PC-9 (cell line): ENCODE measurements at regions not wholly inside any gene's neighbourhood (a gene's known extent, or its start where the extent isn't known, plus 50 kb on each side); places are given as distances from the start of the nearest gene placed in this dataset.

Experiments
- BruUV-seq: library from RNA; stranded (reverse); fragments of 400-500 nt; replicated peaks from 2 replicates; lab custom pipeline; 2021; lab: Mats Ljungman, UMichigan
- CTCF ChIA-PET: fragments of 300-600 bp; sonication (Branson Sonifier 250); formaldehyde crosslinking; loops from one replicate; lab custom pipeline; 2022; ENCODE audit warnings: antibody characterized with exemption; lab: Charles Lee
- POLR2A ChIA-PET: fragments of 300-600 bp; sonication (Branson Sonifier 250); formaldehyde crosslinking; loops from one replicate; lab custom pipeline; 2022; ENCODE audit warnings: antibody characterized with exemption; ENCODE audit not compliant: unreplicated experiment; lab: Charles Lee
- DNase-seq, 2 experiments: peaks; one replicate each; pipeline versions ENCODE4 v3.0.0 to v3.0.0-alpha.2; 2015 to 2022; ENCODE audit warnings: mixed read lengths in 1 of 2
- H2AFZ ChIP-seq: fragments of 200-600 bp; sonication (generic); 2 replicates; pipeline ENCODE4 v1.8.1; 2017; ENCODE audit warnings: antibody characterized with exemption
- H3F3A ChIP-seq: fragments of 200-600 bp; sonication (generic); 2 replicates; pipeline ENCODE4 v1.8.1; 2017; ENCODE audit warnings: antibody characterized with exemption, mild to moderate bottlenecking, low read depth; ENCODE audit not compliant: insufficient read depth
- H3K27ac ChIP-seq: fragments of 200-600 bp; sonication (generic); 2 replicates; pipeline ENCODE4 v1.6.1; 2016; ENCODE audit warnings: mixed run types
- H3K27me3 ChIP-seq: fragments of 200-600 bp; sonication (generic); 2 replicates; pipeline ENCODE4 v1.6.1; 2016; ENCODE audit warnings: low read depth, mixed run types; ENCODE audit not compliant: insufficient read depth
- H3K36me3 ChIP-seq: fragments of 200-600 bp; sonication (generic); 2 replicates; pipeline ENCODE4 v1.6.1; 2016; ENCODE audit warnings: low read depth, mixed run types
- H3K4me1 ChIP-seq: fragments of 200-600 bp; sonication (generic); replicated peaks from 2 replicates; pipeline ENCODE4 v1.6.1; 2016; ENCODE audit warnings: mixed run types; ENCODE audit not compliant: insufficient read depth
- H3K4me2 ChIP-seq: fragments of 200-600 bp; sonication (generic); 2 replicates; pipeline ENCODE4 v1.6.1; 2017; ENCODE audit warnings: mixed run types
- H3K4me3 ChIP-seq: fragments of 200-600 bp; sonication (generic); 2 replicates; pipeline ENCODE4 v1.6.1; 2016; ENCODE audit warnings: mixed run types
- H3K79me2 ChIP-seq: fragments of 200-600 bp; sonication (generic); 2 replicates; pipeline ENCODE4 v1.6.1; 2017; ENCODE audit warnings: low read depth, mixed run types
- H3K9me2 ChIP-seq: fragments of 200-600 bp; sonication (generic); 2 replicates; pipeline ENCODE4 v1.8.1; 2017; ENCODE audit warnings: mild to moderate bottlenecking; ENCODE audit not compliant: insufficient read depth
- H3K9me3 ChIP-seq: fragments of 200-600 bp; sonication (generic); 2 replicates; pipeline ENCODE4 v1.8.1; 2016; ENCODE audit warnings: low read depth; ENCODE audit not compliant: insufficient read depth
- H4K20me1 ChIP-seq: fragments of 200-600 bp; sonication (generic); 2 replicates; pipeline ENCODE4 v1.8.1; 2017; ENCODE audit not compliant: insufficient read depth
- CTCF ChIP-seq: fragments of 200-600 bp; sonication (generic); conservative IDR thresholded peaks from 2 replicates; pipeline ENCODE4 v1.6.1; 2017; ENCODE audit warnings: mixed run types, antibody characterized with exemption, mild to moderate bottlenecking, moderate library complexity
- EZH2 ChIP-seq: fragments of 200-600 bp; sonication (generic); IDR thresholded peaks from 2 replicates; pipeline ENCODE4 v1.8.0; 2017; ENCODE audit warnings: antibody characterized with exemption, low read depth
- intact Hi-C: fragments of 100-400 bp; cut with micrococcal nuclease; formaldehyde crosslinking; loops from one replicate; pipeline ENCODE4 v1.10.0; 2022; ENCODE audit not compliant: unreplicated experiment

- Histone ChIP-seq H3K27ac (no peak overlapping the region), H3K27me3 (peaks cover 54% of the 10 kb centered on the region), H2AFZ (no peak overlapping the region), H3K4me1 (no peaks in the 10 kb centered on the region), H3K4me3 (no peak overlapping the region), H3F3A (no peaks in the 10 kb centered on the region), H3K9me3 (no peaks in the 10 kb centered on the region), H4K20me1 (no peaks in the 10 kb centered on the region), H3K36me3 (no peaks in the 10 kb centered on the region), H3K79me2 (no peaks in the 10 kb centered on the region), H3K4me2 (no peak overlapping the region), H3K9me2 (no peaks in the 10 kb centered on the region)
- ChIA-PET POLR2A (no interaction called here), CTCF (no interaction called here)
- TF ChIP-seq EZH2 (no peak), CTCF (no peak)
- BruUV-seq: no TSS peak
- intact Hi-C loops: no loop called here
- no peak for DNase-seq
Measured at GRCh38 chr10:2628705-2629104, 438.6 kb upstream of the PFKP start.

GRCh38 chr10:2627969-2628368, 439.4 kb upstream of the PFKP start:
- no peaks in the 10 kb centered on the region for H3K9me3 ChIP-seq
- H3K79me2 ChIP-seq: no peaks in the 10 kb centered on the region
- H3K27me3 ChIP-seq: peaks cover 50% of the 10 kb centered on the region
- POLR2A ChIA-PET: interaction anchor here (0.5 kb wide), 1 partner anchor 116 kb away, joined by 4 read pairs; no protein-coding TSS in a partner anchor
- intact Hi-C loops: no loop called here
- no peaks in the 10 kb centered on the region for H3K36me3 ChIP-seq
- no peak overlapping the region for H3K4me2 ChIP-seq
- H4K20me1 ChIP-seq: no peaks in the 10 kb centered on the region
- no peak overlapping the region for H3K4me3 ChIP-seq
- TF ChIP-seq CTCF: no peak
- no peak for TF ChIP-seq EZH2
- DNase-seq: no peak
- no peaks in the 10 kb centered on the region for H3F3A ChIP-seq
- CTCF ChIA-PET: no interaction called here
- no peaks in the 10 kb centered on the region for H3K9me2 ChIP-seq
- H2AFZ ChIP-seq: no peak overlapping the region
- BruUV-seq: no TSS peak
- no peak overlapping the region for H3K27ac ChIP-seq
- H3K4me1 ChIP-seq: no peaks in the 10 kb centered on the region

GRCh38 chr10:2625094-2625493, 442.3 kb upstream of the PFKP start:
- Histone ChIP-seq H3K4me1 (no peaks in the 10 kb centered on the region), H4K20me1 (no peaks in the 10 kb centered on the region), H3K79me2 (no peaks in the 10 kb centered on the region), H3K4me2 (no peak overlapping the region), H3F3A (no peaks in the 10 kb centered on the region), H3K4me3 (no peak overlapping the region), H3K9me3 (no peaks in the 10 kb centered on the region), H3K27me3 (peaks cover 32% of the 10 kb centered on the region; the same call in 1 of the 2 replicates), H2AFZ (no peak overlapping the region), H3K9me2 (no peaks in the 10 kb centered on the region), H3K27ac (no peak overlapping the region), H3K36me3 (no peaks in the 10 kb centered on the region)
- POLR2A ChIA-PET: no interaction called here
- intact Hi-C loops: no loop called here
- CTCF ChIA-PET: no interaction called here
- no peak for DNase-seq
- no peak for TF ChIP-seq CTCF
- TF ChIP-seq EZH2: no peak
- no TSS peak for BruUV-seq
